Gastrocnemius medialis (tissue), 4 donors: ENCODE measurements at regions not wholly inside any gene's neighbourhood (a gene's known extent, or its start where the extent isn't known, plus 50 kb on each side); places are given as distances from the start of the nearest gene placed in this dataset.

Source experiments
- POLR2A ChIP-seq, 2 donors: fragments of 450-650 bp; IDR thresholded peaks; one replicate each; pipeline ENCODE4 v1.6.1; 2017; ENCODE audit warnings: antibody characterized with exemption in 2 of 2, mild to moderate bottlenecking in 2 of 2, moderate library complexity in 2 of 2
- TF ChIP-seq, protein P1 (sequence below), 5 experiments: fragments of 450-650 bp in 3 of 5; fragments of 200-600 bp in 2 of 5; sonication (generic) in 2 of 5; IDR thresholded peaks in 4 of 5; conservative IDR thresholded peaks in 1 of 5; 1 replicate in 4 of 5; 2 replicates in 1 of 5; pipeline ENCODE4 v1.5.1; 2016 to 2019; ENCODE audit warnings: antibody characterized with exemption in 5 of 5, mild to moderate bottlenecking in 3 of 5, moderate library complexity in 3 of 5

DNA sequence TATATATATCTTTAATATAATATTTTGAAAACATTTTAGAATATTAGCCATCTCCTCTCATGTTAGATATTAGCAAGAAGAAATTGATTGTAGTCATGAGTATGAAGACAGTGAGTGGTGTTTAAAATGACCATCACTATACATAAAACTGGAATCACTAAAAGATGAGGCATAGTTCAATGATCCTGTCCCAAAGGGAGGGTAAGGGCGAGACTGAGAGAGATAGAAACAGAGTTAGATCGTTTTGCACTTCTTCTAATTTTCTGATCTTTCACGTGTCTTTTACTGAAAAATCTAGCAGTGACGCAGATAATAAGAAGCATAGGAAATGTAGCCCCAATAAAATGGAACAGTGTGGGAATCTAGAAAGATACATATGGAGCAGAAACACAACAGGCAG, 627.4 kb downstream of the SLC16A7 start:
- TF ChIP-seq, protein P1, sequence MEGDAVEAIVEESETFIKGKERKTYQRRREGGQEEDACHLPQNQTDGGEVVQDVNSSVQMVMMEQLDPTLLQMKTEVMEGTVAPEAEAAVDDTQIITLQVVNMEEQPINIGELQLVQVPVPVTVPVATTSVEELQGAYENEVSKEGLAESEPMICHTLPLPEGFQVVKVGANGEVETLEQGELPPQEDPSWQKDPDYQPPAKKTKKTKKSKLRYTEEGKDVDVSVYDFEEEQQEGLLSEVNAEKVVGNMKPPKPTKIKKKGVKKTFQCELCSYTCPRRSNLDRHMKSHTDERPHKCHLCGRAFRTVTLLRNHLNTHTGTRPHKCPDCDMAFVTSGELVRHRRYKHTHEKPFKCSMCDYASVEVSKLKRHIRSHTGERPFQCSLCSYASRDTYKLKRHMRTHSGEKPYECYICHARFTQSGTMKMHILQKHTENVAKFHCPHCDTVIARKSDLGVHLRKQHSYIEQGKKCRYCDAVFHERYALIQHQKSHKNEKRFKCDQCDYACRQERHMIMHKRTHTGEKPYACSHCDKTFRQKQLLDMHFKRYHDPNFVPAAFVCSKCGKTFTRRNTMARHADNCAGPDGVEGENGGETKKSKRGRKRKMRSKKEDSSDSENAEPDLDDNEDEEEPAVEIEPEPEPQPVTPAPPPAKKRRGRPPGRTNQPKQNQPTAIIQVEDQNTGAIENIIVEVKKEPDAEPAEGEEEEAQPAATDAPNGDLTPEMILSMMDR (IDR thresholded peaks at IDR 0.05 in 4 of 5, conservative IDR thresholded peaks at IDR 0.05 in 1 of 5), result no peak
- no peak for TF ChIP-seq POLR2A (IDR thresholded peaks at IDR 0.05)
